ENCODE measurements at regions not wholly inside any gene's neighbourhood (a gene's known extent, or its start where the extent isn't known, plus 50 kb on each side); places are given as distances from the start of the nearest gene placed in this dataset.
"Not testable (repeated sequence)": the region's sequence is repeated elsewhere in the genome, so short reads cannot be mapped to it uniquely, and the experiment has no call there.

GRCh38 chr1:90864681-90865080 lies 147.6 kb upstream of the BARHL2 start:
- no peak for DNase-seq

GRCh38 chr1:90862782-90863181 lies 145.7 kb upstream of the BARHL2 start:
- DNase-seq = no peak

- DNase-seq = not testable (repeated sequence)
These were observed 144.3 kb upstream of the BARHL2 start for GRCh38 chr1:90861421-90861820.

GRCh38 chr1:90856463-90857007 lies 139.4 kb upstream of the BARHL2 start:
- no peak for DNase-seq

- no peak for DNase-seq
These were observed 137.4 kb upstream of the BARHL2 start for GRCh38 chr1:90854397-90854924.

- DNase-seq = no peak
These were observed 134.6 kb upstream of the BARHL2 start for GRCh38 chr1:90851711-90852050.

- DNase-seq = peak; percentile 83
These were observed 134.0 kb upstream of the BARHL2 start for GRCh38 chr1:90850898-90851710.

GRCh38 chr1:90850181-90850897 lies 133.2 kb upstream of the BARHL2 start:
- DNase-seq = peak; percentile 13

- DNase-seq = no peak
These were observed 124.4 kb upstream of the BARHL2 start for GRCh38 chr1:90841473-90841872.

- DNase-seq = no peak
These were observed 123.2 kb upstream of the BARHL2 start for GRCh38 chr1:90840352-90840751.

GRCh38 chr1:90839323-90839722 lies 122.2 kb upstream of the BARHL2 start:
- DNase-seq = no peak

- no peak for DNase-seq
These were observed 121.6 kb upstream of the BARHL2 start for GRCh38 chr1:90838720-90839119.

- no peak for DNase-seq
These were observed 120.3 kb upstream of the BARHL2 start for GRCh38 chr1:90837420-90837819.

- DNase-seq = no peak
These were observed 119.2 kb upstream of the BARHL2 start for GRCh38 chr1:90836345-90836679.

GRCh38 chr1:90835661-90836344 lies 118.7 kb upstream of the BARHL2 start:
- DNase-seq = no peak

GRCh38 chr1:90834886-90835660 lies 118.0 kb upstream of the BARHL2 start:
- DNase-seq = no peak

GRCh38 chr1:90834354-90834885 lies 117.3 kb upstream of the BARHL2 start:
- DNase-seq = no peak

- no peak for DNase-seq
These were observed 116.5 kb upstream of the BARHL2 start for GRCh38 chr1:90833466-90834110.

- DNase-seq = no peak
These were observed 114.8 kb upstream of the BARHL2 start for GRCh38 chr1:90831910-90832309.

- DNase-seq = no peak
These were observed 109.7 kb upstream of the BARHL2 start for GRCh38 chr1:90826834-90827233.

GRCh38 chr1:90826024-90826423 lies 108.9 kb upstream of the BARHL2 start:
- no peak for DNase-seq

- DNase-seq = no peak
These were observed 107.4 kb upstream of the BARHL2 start for GRCh38 chr1:90824551-90824950.

Measured in CD4-positive, alpha-beta T cell treated with Interleukin-6 for 4 hours (primary cell).